Liver (tissue), 8 donors: ENCODE measurements at regions not wholly inside any gene's neighbourhood (a gene's known extent, or its start where the extent isn't known, plus 50 kb on each side); places are given as distances from the start of the nearest gene placed in this dataset.

ENCODE experiments used
- DNase-seq: peaks from one replicate; pipeline ENCODE4 v3.0.0-alpha.2; 2017; ENCODE audit warnings: low spot score
- H3K27ac ChIP-seq, 2 donors: one replicate each; pipeline ENCODE4 v1.7.0; 2013; ENCODE audit warnings: inconsistent platforms in 2 of 2, low read length in 2 of 2, control low read depth in 1 of 2, low read depth in 1 of 2, mild to moderate bottlenecking in 1 of 2
- H3K27me3 ChIP-seq, 4 donors: one replicate each; pipeline versions ENCODE4 v1.6.1 to v1.7.0; 2013; ENCODE audit warnings: low read length in 3 of 4, inconsistent platforms in 1 of 4, mild to moderate bottlenecking in 1 of 4, moderate library complexity in 1 of 4; ENCODE audit not compliant: control insufficient read depth in 4 of 4, insufficient read depth in 4 of 4
- H3K36me3 ChIP-seq, 4 donors: one replicate each; pipeline versions ENCODE4 v1.6.1 to v1.7.0; 2013; ENCODE audit warnings: low read length in 3 of 4, mild to moderate bottlenecking in 3 of 4, low read depth in 1 of 4, moderate library complexity in 1 of 4; ENCODE audit not compliant: control insufficient read depth in 4 of 4, insufficient read depth in 3 of 4
- H3K4me1 ChIP-seq, 4 donors: one replicate each; pipeline versions ENCODE4 v1.6.1 to v1.7.0; 2013; ENCODE audit warnings: low read length in 3 of 4, mild to moderate bottlenecking in 3 of 4, moderate library complexity in 1 of 4; ENCODE audit not compliant: control insufficient read depth in 4 of 4, insufficient read depth in 4 of 4
- H3K4me3 ChIP-seq, 3 donors: one replicate each; pipeline versions ENCODE4 v1.6.1 to v1.7.0; 2013; ENCODE audit warnings: low read length in 3 of 3, control low read depth in 1 of 3, low read depth in 1 of 3, mild to moderate bottlenecking in 1 of 3
- H3K9ac ChIP-seq, 2 donors: one replicate each; pipeline ENCODE4 v1.7.0; 2013; ENCODE audit warnings: low read length in 2 of 2, mild to moderate bottlenecking in 2 of 2, moderate library complexity in 2 of 2, control low read depth in 1 of 2, low read depth in 1 of 2
- H3K9me3 ChIP-seq, 4 donors: one replicate each; pipeline versions ENCODE4 v1.6.1 to v1.7.0; 2013; ENCODE audit warnings: low read length in 3 of 4; ENCODE audit not compliant: control insufficient read depth in 4 of 4
- EGR1 ChIP-seq, 2 donors: IDR thresholded peaks; 2 replicates each; pipeline ENCODE4 v1.6.1; 2016 to 2018; ENCODE audit warnings: antibody characterized with exemption in 2 of 2, low read depth in 2 of 2
- FOXA1 ChIP-seq: IDR thresholded peaks from 2 replicates; pipeline ENCODE4 v1.6.1; 2016; ENCODE audit warnings: antibody characterized with exemption
- FOXA2 ChIP-seq: IDR thresholded peaks from 2 replicates; pipeline ENCODE4 v1.6.1; 2016; ENCODE audit warnings: antibody characterized with exemption
- GABPA ChIP-seq, 2 donors: IDR thresholded peaks in 1 of 2; conservative IDR thresholded peaks in 1 of 2; 2 replicates each; pipeline ENCODE4 v1.6.1; 2016; ENCODE audit warnings: antibody characterized with exemption in 2 of 2, mild to moderate bottlenecking in 1 of 2, moderate library complexity in 1 of 2
- HNF4A ChIP-seq, 2 donors: conservative IDR thresholded peaks; 2 replicates each; pipeline ENCODE4 v1.6.1; 2016; ENCODE audit warnings: antibody characterized with exemption in 2 of 2, mild to moderate bottlenecking in 2 of 2
- HNF4G ChIP-seq: IDR thresholded peaks from 2 replicates; pipeline ENCODE4 v1.6.1; 2016; ENCODE audit warnings: antibody characterized with exemption
- JUND ChIP-seq, 2 donors: IDR thresholded peaks; 2 replicates each; pipeline ENCODE4 v1.6.1; 2016; ENCODE audit warnings: antibody characterized with exemption in 2 of 2
- RXRA ChIP-seq, 2 donors: IDR thresholded peaks; 2 replicates each; pipeline ENCODE4 v1.6.1; 2017 to 2018; ENCODE audit warnings: antibody characterized with exemption in 2 of 2, mild to moderate bottlenecking in 1 of 2
- SP1 ChIP-seq: IDR thresholded peaks from 2 replicates; pipeline ENCODE4 v1.6.1; 2018; ENCODE audit warnings: antibody characterized with exemption, mild to moderate bottlenecking
- TAF1 ChIP-seq: conservative IDR thresholded peaks from 2 replicates; pipeline ENCODE4 v1.6.1; 2016; ENCODE audit warnings: antibody characterized with exemption, mild to moderate bottlenecking
- YY1 ChIP-seq: IDR thresholded peaks from 2 replicates; pipeline ENCODE4 v1.6.1; 2016; ENCODE audit warnings: antibody characterized with exemption, mild to moderate bottlenecking
- WGBS: extraction: QIAGEN DNeasy Blood & Tissue Kit; methylation state at CpG from one replicate; pipeline ENCODE4 v1.1.7; 2013; 5-methylcytosine and 5-hydroxymethylcytosine counted together
- TF ChIP-seq, protein P1 (sequence below): fragments of 150-350 bp; IDR thresholded peaks from 2 replicates; pipeline ENCODE4 v1.5.1; 2017; ENCODE audit warnings: improper control_type of control experiment, low read depth, low read length; ENCODE audit not compliant: missing input control
- TF ChIP-seq, protein P2 (sequence below): IDR thresholded peaks from 2 replicates; pipeline ENCODE4 v1.6.1; 2016; ENCODE audit warnings: antibody characterized with exemption
- TF ChIP-seq, protein P3 (sequence below): IDR thresholded peaks from 2 replicates; pipeline ENCODE4 v1.6.1; 2016; ENCODE audit warnings: antibody characterized with exemption
- TF ChIP-seq, protein P4 (sequence below): IDR thresholded peaks from 2 replicates; pipeline ENCODE4 v1.6.1; 2016; ENCODE audit warnings: antibody characterized with exemption, mild to moderate bottlenecking
- donor health status: healthy.
- donor health status: healthy.
- donor health status: healthy.
- donor health status: healthy.
- donor health status: healthy.

DNA sequence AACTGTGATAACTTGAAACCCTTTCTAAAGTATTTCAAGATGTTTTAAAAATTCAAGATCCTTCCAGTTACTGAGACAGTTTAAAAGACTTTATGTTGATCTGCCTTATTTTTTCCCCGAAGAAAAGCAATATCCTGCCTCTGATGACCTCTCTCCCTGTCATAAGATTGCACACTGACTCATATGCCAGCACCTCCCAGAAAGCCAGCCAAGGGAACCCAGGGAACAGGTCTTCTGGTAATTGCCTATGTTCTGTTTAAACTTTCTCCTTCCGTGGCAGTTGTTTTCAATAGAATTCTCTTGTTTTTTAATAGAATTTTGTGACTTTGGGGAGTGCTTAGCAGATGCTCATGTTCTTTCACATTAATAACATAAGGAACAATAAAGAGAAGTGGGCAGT lies 300.2 kb upstream of the PRKD1 start:
- no peak for DNase-seq
- H3K4me3 ChIP-seq, result no peak overlapping the region
- WGBS, result 34% methylated on average over 2 of the region's 2 CpGs
- H3K36me3 ChIP-seq, result no peaks in the 10 kb centered on the region
- no peak overlapping the region for H3K27ac ChIP-seq
- no peaks in the 10 kb centered on the region for H3K9me3 ChIP-seq
- no peaks in the 10 kb centered on the region for H3K27me3 ChIP-seq
- no peak overlapping the region for H3K9ac ChIP-seq
- no peak for TF ChIP-seq FOXA1
- peaks cover 4 to 18% (median 10%) of the 10 kb centered on the region in 4 donors for H3K4me1 ChIP-seq

DNA sequence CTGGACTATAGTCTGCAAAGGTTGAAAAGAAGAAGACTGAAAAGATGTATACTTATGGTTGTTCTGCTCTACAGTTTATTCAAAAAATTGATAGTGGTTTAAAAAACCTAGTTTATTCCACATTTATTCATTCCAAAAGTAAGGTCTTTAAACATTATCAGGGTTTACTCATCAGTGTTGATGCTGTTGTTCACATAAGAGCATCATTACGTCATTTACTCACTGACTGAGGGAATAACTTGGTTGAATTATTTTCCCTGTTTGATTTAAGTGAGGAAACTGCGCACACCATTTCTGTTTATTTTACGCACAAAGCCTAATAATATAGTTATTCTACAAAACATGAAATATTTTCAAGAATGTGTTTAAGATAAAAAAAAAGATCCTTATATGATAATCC lies 303.1 kb upstream of the PRKD1 start:
- WGBS, result 58% methylated on average over 3 of the region's 3 CpGs
- no peak for DNase-seq
- Histone ChIP-seq H3K27me3 (no peaks in the 10 kb centered on the region), H3K4me3 (no peak overlapping the region), H3K36me3 (no peaks in the 10 kb centered on the region), H3K27ac (no peak overlapping the region), H3K4me1 (no peaks in the 10 kb centered on the region), H3K9me3 (no peaks in the 10 kb centered on the region), H3K9ac (no peak overlapping the region)
- TF ChIP-seq FOXA2 (no peak), FOXA1 (no peak), SP1 (no peak)
- TF ChIP-seq, protein P1, sequence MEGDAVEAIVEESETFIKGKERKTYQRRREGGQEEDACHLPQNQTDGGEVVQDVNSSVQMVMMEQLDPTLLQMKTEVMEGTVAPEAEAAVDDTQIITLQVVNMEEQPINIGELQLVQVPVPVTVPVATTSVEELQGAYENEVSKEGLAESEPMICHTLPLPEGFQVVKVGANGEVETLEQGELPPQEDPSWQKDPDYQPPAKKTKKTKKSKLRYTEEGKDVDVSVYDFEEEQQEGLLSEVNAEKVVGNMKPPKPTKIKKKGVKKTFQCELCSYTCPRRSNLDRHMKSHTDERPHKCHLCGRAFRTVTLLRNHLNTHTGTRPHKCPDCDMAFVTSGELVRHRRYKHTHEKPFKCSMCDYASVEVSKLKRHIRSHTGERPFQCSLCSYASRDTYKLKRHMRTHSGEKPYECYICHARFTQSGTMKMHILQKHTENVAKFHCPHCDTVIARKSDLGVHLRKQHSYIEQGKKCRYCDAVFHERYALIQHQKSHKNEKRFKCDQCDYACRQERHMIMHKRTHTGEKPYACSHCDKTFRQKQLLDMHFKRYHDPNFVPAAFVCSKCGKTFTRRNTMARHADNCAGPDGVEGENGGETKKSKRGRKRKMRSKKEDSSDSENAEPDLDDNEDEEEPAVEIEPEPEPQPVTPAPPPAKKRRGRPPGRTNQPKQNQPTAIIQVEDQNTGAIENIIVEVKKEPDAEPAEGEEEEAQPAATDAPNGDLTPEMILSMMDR, result no peak

DNA sequence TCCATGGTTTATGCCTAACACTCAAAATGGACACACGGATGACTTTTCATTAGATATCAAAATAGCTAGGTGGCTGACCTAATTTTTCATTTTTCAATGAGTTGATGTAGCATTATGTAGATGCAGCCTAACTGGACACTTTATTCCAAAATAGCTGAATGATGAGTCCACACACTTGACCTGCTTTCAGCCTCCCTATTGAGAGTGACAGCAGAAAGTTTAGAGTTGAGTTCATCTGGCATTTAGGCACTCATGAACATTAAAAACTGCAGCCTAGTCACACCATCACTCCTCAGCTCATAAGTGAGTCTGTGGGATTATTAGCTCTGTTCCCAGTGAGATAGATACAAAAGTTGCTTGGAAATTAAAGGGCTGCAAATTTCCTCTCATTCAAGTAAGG lies 307.3 kb upstream of the PRKD1 start:
- no peak overlapping the region for H3K4me3 ChIP-seq

More for the DNA sequence above, 307.3 kb upstream of the PRKD1 start:
- H3K27me3 ChIP-seq, result peaks cover 0 to 2% (median 0%) of the 10 kb centered on the region in 4 donors
- H3K9me3 ChIP-seq, result no peaks in the 10 kb centered on the region
- no peak for DNase-seq
- TF ChIP-seq RXRA (IDR thresholded peaks at IDR 0.05) (no peak), FOXA2 (no peak), EGR1 (IDR thresholded peaks at IDR 0.05; ENCODE audit: low read depth in 2 of 2) (no peak), SP1 (no peak), TAF1 (no peak), HNF4A (conservative IDR thresholded peaks at IDR 0.05) (no peak), GABPA (IDR thresholded peaks at IDR 0.05 in 1 of 2, conservative IDR thresholded peaks at IDR 0.05 in 1 of 2) (no peak), YY1 (no peak), JUND (IDR thresholded peaks at IDR 0.05) (no peak), HNF4G (no peak)
- TF ChIP-seq, protein P2, sequence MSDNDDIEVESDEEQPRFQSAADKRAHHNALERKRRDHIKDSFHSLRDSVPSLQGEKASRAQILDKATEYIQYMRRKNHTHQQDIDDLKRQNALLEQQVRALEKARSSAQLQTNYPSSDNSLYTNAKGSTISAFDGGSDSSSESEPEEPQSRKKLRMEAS, result no peak
- TF ChIP-seq, protein P3, sequence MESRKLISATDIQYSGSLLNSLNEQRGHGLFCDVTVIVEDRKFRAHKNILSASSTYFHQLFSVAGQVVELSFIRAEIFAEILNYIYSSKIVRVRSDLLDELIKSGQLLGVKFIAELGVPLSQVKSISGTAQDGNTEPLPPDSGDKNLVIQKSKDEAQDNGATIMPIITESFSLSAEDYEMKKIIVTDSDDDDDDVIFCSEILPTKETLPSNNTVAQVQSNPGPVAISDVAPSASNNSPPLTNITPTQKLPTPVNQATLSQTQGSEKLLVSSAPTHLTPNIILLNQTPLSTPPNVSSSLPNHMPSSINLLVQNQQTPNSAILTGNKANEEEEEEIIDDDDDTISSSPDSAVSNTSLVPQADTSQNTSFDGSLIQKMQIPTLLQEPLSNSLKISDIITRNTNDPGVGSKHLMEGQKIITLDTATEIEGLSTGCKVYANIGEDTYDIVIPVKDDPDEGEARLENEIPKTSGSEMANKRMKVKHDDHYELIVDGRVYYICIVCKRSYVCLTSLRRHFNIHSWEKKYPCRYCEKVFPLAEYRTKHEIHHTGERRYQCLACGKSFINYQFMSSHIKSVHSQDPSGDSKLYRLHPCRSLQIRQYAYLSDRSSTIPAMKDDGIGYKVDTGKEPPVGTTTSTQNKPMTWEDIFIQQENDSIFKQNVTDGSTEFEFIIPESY, result no peak
- TF ChIP-seq, protein P1, result no peak
- TF ChIP-seq, protein P4, sequence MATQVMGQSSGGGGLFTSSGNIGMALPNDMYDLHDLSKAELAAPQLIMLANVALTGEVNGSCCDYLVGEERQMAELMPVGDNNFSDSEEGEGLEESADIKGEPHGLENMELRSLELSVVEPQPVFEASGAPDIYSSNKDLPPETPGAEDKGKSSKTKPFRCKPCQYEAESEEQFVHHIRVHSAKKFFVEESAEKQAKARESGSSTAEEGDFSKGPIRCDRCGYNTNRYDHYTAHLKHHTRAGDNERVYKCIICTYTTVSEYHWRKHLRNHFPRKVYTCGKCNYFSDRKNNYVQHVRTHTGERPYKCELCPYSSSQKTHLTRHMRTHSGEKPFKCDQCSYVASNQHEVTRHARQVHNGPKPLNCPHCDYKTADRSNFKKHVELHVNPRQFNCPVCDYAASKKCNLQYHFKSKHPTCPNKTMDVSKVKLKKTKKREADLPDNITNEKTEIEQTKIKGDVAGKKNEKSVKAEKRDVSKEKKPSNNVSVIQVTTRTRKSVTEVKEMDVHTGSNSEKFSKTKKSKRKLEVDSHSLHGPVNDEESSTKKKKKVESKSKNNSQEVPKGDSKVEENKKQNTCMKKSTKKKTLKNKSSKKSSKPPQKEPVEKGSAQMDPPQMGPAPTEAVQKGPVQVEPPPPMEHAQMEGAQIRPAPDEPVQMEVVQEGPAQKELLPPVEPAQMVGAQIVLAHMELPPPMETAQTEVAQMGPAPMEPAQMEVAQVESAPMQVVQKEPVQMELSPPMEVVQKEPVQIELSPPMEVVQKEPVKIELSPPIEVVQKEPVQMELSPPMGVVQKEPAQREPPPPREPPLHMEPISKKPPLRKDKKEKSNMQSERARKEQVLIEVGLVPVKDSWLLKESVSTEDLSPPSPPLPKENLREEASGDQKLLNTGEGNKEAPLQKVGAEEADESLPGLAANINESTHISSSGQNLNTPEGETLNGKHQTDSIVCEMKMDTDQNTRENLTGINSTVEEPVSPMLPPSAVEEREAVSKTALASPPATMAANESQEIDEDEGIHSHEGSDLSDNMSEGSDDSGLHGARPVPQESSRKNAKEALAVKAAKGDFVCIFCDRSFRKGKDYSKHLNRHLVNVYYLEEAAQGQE, result no peak
- no peak overlapping the region for H3K27ac ChIP-seq
- H3K4me1 ChIP-seq, result no peaks in the 10 kb centered on the region
- no peaks in the 10 kb centered on the region for H3K36me3 ChIP-seq
- no peak overlapping the region for H3K9ac ChIP-seq
- 77% methylated on average over 1 of the region's 1 CpG for WGBS
